ENCODE measurements at regions not wholly inside any gene's neighbourhood (a gene's known extent, or its start where the extent isn't known, plus 50 kb on each side); places are given as distances from the start of the nearest gene placed in this dataset.

- Histone ChIP-seq H3K9me3 (ENCODE audit: control insufficient read depth in 1 of 2, insufficient read depth in 1 of 2, low read depth in 1 of 2, low read length in 2 of 2) (no peaks in the 10 kb centered on the region), H3K9me2 (ENCODE audit: insufficient read depth) (no peaks in the 10 kb centered on the region), H3K9ac (ENCODE audit: low read length) (no peak overlapping the region), H3K27ac (ENCODE audit: low read depth, low read length) (no peak overlapping the region), H3K36me3 (ENCODE audit: control insufficient read depth in 1 of 2, insufficient read depth in 2 of 2, low read length in 2 of 2) (no peaks in the 10 kb centered on the region), H4K20me1 (ENCODE audit: insufficient read depth) (no peaks in the 10 kb centered on the region), H3K4me1 (ENCODE audit: control insufficient read depth in 1 of 2, insufficient read depth in 2 of 2, low read length in 2 of 2) (no peaks in the 10 kb centered on the region), H3K4me3 (replicated peaks in 1 of 2; ENCODE audit: low read depth in 1 of 2, low read length in 2 of 2) (no peak overlapping the region), H3K27me3 (ENCODE audit: insufficient read depth, low read length) (peaks cover 38% of the 10 kb centered on the region), H2AFZ (ENCODE audit: low read depth, low read length, poor library complexity, severe bottlenecking) (no peak overlapping the region), H3K4me2 (ENCODE audit: low read length) (no peak overlapping the region), H3K79me2 (ENCODE audit: insufficient read depth, low read length) (no peaks in the 10 kb centered on the region)
- no peak for DNase-seq (ENCODE audit: low read depth, low spot score)
- no peak for ATAC-seq
- TF ChIP-seq, protein P1, sequence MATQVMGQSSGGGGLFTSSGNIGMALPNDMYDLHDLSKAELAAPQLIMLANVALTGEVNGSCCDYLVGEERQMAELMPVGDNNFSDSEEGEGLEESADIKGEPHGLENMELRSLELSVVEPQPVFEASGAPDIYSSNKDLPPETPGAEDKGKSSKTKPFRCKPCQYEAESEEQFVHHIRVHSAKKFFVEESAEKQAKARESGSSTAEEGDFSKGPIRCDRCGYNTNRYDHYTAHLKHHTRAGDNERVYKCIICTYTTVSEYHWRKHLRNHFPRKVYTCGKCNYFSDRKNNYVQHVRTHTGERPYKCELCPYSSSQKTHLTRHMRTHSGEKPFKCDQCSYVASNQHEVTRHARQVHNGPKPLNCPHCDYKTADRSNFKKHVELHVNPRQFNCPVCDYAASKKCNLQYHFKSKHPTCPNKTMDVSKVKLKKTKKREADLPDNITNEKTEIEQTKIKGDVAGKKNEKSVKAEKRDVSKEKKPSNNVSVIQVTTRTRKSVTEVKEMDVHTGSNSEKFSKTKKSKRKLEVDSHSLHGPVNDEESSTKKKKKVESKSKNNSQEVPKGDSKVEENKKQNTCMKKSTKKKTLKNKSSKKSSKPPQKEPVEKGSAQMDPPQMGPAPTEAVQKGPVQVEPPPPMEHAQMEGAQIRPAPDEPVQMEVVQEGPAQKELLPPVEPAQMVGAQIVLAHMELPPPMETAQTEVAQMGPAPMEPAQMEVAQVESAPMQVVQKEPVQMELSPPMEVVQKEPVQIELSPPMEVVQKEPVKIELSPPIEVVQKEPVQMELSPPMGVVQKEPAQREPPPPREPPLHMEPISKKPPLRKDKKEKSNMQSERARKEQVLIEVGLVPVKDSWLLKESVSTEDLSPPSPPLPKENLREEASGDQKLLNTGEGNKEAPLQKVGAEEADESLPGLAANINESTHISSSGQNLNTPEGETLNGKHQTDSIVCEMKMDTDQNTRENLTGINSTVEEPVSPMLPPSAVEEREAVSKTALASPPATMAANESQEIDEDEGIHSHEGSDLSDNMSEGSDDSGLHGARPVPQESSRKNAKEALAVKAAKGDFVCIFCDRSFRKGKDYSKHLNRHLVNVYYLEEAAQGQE (IDR thresholded peaks at IDR 0.05; ENCODE audit: low read depth): no peak
- TF ChIP-seq POLR2AphosphoS5 (IDR thresholded peaks at IDR 0.05; ENCODE audit: low read depth, low read length): no peak
- TF ChIP-seq CTCF (IDR thresholded peaks at IDR 0.05 in 2 of 3, conservative IDR thresholded peaks at IDR 0.05 in 1 of 3; ENCODE audit: borderline replicate concordance in 1 of 3, insufficient read depth in 1 of 3, low read depth in 2 of 3, low read length in 2 of 3): no peak
- TF ChIP-seq ELF1 (IDR thresholded peaks at IDR 0.05; ENCODE audit: borderline replicate concordance, low read depth): no peak
- TF ChIP-seq SP1 (IDR thresholded peaks at IDR 0.05; ENCODE audit: low read depth): no peak
- no peak for TF ChIP-seq SIN3A (IDR thresholded peaks at IDR 0.05; ENCODE audit: low read depth)
- TF ChIP-seq POLR2A (IDR thresholded peaks at IDR 0.05; ENCODE audit: borderline replicate concordance, extremely low read depth, insufficient read depth, insufficient read length): no peak
- TF ChIP-seq EGR1 (IDR thresholded peaks at IDR 0.05; ENCODE audit: low read depth): no peak
- no peak for TF ChIP-seq MAX (IDR thresholded peaks at IDR 0.05)
- no peak for TF ChIP-seq ZBTB33 (IDR thresholded peaks at IDR 0.05; ENCODE audit: extremely low read depth, insufficient replicate concordance, low read length)
- no peak for TF ChIP-seq FOSL1 (IDR thresholded peaks at IDR 0.05; ENCODE audit: low read depth)
- no peak for TF ChIP-seq SRF (IDR thresholded peaks at IDR 0.05; ENCODE audit: low read depth)
- no peak for TF ChIP-seq CBX3 (IDR thresholded peaks at IDR 0.05; ENCODE audit: low read depth)
- TF ChIP-seq CEBPB (IDR thresholded peaks at IDR 0.05; ENCODE audit: low read depth): no peak
- no peak for TF ChIP-seq YY1 (IDR thresholded peaks at IDR 0.05; ENCODE audit: extremely low read depth, insufficient replicate concordance, low read depth, low read length)
- TF ChIP-seq ZNF274 (IDR thresholded peaks at IDR 0.05; ENCODE audit: low read depth, low read length): no peak
- no peak for TF ChIP-seq RAD21 (IDR thresholded peaks at IDR 0.05; ENCODE audit: low read depth)
- no peak for TF ChIP-seq EZH2 (IDR thresholded peaks at IDR 0.05)
- TF ChIP-seq, protein P2, sequence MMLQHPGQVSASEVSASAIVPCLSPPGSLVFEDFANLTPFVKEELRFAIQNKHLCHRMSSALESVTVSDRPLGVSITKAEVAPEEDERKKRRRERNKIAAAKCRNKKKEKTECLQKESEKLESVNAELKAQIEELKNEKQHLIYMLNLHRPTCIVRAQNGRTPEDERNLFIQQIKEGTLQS (IDR thresholded peaks at IDR 0.05): no peak
- no peak for TF ChIP-seq ZFX (IDR thresholded peaks at IDR 0.05)
- ChIA-PET CTCF (no interaction called here), RAD21 (ENCODE audit: low non-redundant PET in 1 of 2, low total read pairs in 2 of 2, uncharacterized antibody in 2 of 2, unreplicated experiment in 2 of 2) (no interaction called here), POLR2A (no interaction called here)
- intact Hi-C loops (cut with micrococcal nuclease): no loop called here
- no TSS peak for BruUV-seq (replicated peaks)
Observed at GRCh38 chr1:108072212-108072611, 107.2 kb upstream of the VAV3 start.

Measured in HCT116 (cell line).